ENCODE measurements at regions not wholly inside any gene's neighbourhood (a gene's known extent, or its start where the extent isn't known, plus 50 kb on each side); places are given as distances from the start of the nearest gene placed in this dataset.

DNA sequence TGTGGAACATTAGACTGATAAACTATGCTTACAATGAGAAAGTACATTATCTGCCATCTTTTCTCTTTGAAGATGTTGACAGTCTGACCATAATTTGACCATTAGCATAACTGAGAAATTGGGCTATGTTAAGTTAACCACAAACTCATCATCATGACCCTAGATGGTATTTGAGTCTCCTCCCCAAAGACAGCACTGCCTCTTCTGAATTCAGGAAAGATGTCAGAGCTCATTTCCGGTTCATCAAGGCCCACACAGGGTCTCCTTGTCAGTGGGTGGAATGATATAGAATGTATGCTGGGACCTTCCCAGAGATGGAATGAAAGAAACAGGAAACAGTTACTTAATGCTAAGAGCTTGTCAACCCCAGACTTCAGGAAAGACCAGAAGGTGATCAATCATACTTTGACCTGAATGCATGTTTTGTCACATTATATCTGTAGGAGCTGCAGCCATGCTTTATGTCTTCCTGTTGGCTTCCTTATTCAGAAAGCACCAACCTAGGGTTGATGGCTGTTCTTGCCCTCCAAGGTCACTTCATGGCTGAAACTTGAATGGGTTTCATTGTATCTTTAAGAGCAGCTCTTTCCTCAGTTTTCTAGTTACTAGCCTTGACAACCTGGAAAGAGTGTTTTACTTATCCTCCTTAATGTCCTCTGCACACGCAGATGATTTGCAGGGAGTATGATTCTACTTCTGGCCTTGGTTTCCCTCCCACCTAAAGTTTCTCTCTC, 99.1 kb upstream of the NEUROD1 start:
- TF ChIP-seq, protein P1, sequence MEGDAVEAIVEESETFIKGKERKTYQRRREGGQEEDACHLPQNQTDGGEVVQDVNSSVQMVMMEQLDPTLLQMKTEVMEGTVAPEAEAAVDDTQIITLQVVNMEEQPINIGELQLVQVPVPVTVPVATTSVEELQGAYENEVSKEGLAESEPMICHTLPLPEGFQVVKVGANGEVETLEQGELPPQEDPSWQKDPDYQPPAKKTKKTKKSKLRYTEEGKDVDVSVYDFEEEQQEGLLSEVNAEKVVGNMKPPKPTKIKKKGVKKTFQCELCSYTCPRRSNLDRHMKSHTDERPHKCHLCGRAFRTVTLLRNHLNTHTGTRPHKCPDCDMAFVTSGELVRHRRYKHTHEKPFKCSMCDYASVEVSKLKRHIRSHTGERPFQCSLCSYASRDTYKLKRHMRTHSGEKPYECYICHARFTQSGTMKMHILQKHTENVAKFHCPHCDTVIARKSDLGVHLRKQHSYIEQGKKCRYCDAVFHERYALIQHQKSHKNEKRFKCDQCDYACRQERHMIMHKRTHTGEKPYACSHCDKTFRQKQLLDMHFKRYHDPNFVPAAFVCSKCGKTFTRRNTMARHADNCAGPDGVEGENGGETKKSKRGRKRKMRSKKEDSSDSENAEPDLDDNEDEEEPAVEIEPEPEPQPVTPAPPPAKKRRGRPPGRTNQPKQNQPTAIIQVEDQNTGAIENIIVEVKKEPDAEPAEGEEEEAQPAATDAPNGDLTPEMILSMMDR (conservative IDR thresholded peaks at IDR 0.05; ENCODE audit: low read length): no peak
- no peak for TF ChIP-seq EZH2phosphoT487 (IDR thresholded peaks at IDR 0.05; ENCODE audit: borderline replicate concordance, low read depth, low read length)

Data from OCI-LY7 (cell line).